SU-DHL-6 (cell line): ENCODE measurements at regions not wholly inside any gene's neighbourhood (a gene's known extent, or its start where the extent isn't known, plus 50 kb on each side); places are given as distances from the start of the nearest gene placed in this dataset.

Experiments used
- H2AFZ ChIP-seq: fragments of 200-600 bp; sonication (generic); 2 replicates; pipeline ENCODE4 v1.6.1; 2014; ENCODE audit warnings: low read depth, mild to moderate bottlenecking, moderate library complexity, mixed read lengths, antibody characterized with exemption, low read length; ENCODE audit not compliant: severe bottlenecking
- H3F3A ChIP-seq: fragments of 200-600 bp; shearing (Covaris generic); 2 replicates; pipeline ENCODE4 v1.6.0; 2016; ENCODE audit warnings: antibody characterized with exemption, mild to moderate bottlenecking; ENCODE audit not compliant: insufficient read depth
- H3K27ac ChIP-seq: fragments of 200-600 bp; sonication (generic); 2 replicates; pipeline ENCODE4 v1.5.1; 2016; ENCODE audit warnings: low read depth, mild to moderate bottlenecking, low read length, moderate library complexity, mixed read lengths
- H3K27me3 ChIP-seq: fragments of 200-600 bp; sonication (generic), shearing (Covaris generic); 2 replicates; pipeline ENCODE4 v1.6.0; 2014; ENCODE audit warnings: mild to moderate bottlenecking, low read length
- H3K36me3 ChIP-seq: fragments of 200-600 bp; sonication (generic); 2 replicates; pipeline ENCODE4 v1.6.1; 2014; ENCODE audit warnings: mild to moderate bottlenecking, low read length, mixed read lengths
- H3K4me2 ChIP-seq: fragments of 300-600, 200-600 bp; shearing (Covaris generic), sonication (generic); 2 replicates; pipeline ENCODE4 v1.6.0; 2014; ENCODE audit warnings: low read length, low read depth, mild to moderate bottlenecking; ENCODE audit not compliant: poor library complexity, severe bottlenecking
- H3K4me3 ChIP-seq: fragments of 200-600 bp; sonication (generic); 2 replicates; pipeline ENCODE4 v1.5.1; 2014; ENCODE audit warnings: antibody characterized with exemption, low read length, mild to moderate bottlenecking, mixed read lengths; ENCODE audit not compliant: insufficient read depth, poor library complexity, severe bottlenecking
- H3K79me2 ChIP-seq: fragments of 200-600 bp; sonication (generic); 2 replicates; pipeline ENCODE4 v1.6.1; 2014; ENCODE audit warnings: mild to moderate bottlenecking, low read length, moderate library complexity; ENCODE audit not compliant: insufficient read depth
- H3K9ac ChIP-seq: fragments of 200-600 bp; sonication (generic); 2 replicates; pipeline ENCODE4 v1.7.0; 2014; ENCODE audit warnings: mild to moderate bottlenecking, low read length
- H3K9me2 ChIP-seq: fragments of 200-600 bp; sonication (generic); replicated peaks from 2 replicates; pipeline ENCODE4 v1.6.1; 2014; ENCODE audit warnings: low read length; ENCODE audit not compliant: insufficient read depth
- H3K9me3 ChIP-seq: fragments of 200-600 bp; sonication (generic); 2 replicates; pipeline ENCODE4 v1.6.1; 2014; ENCODE audit warnings: low read length, mixed read lengths; ENCODE audit not compliant: insufficient read depth
- H4K20me1 ChIP-seq: fragments of 200-600 bp; sonication (generic); 2 replicates; pipeline ENCODE4 v1.6.1; 2014; ENCODE audit warnings: low read depth, mild to moderate bottlenecking, antibody characterized with exemption, low read length, moderate library complexity, mixed read lengths
- CTCF ChIP-seq: fragments of 200-600 bp; sonication (generic); IDR thresholded peaks from one replicate; pipeline ENCODE4 v1.5.1; 2017; ENCODE audit warnings: antibody characterized with exemption, mild to moderate bottlenecking, low read length, moderate library complexity; ENCODE audit not compliant: insufficient read depth, poor library complexity, severe bottlenecking
- EZH2phosphoT487 ChIP-seq: fragments of 200-600 bp; sonication (generic), shearing (Covaris generic); conservative IDR thresholded peaks from 2 replicates; pipeline ENCODE4 v1.6.1; 2018; ENCODE audit warnings: mild to moderate bottlenecking, antibody characterized with exemption, low read length, moderate library complexity, mixed read lengths

- no peak overlapping the region for H2AFZ ChIP-seq
These were observed 69.6 kb downstream of the ETAA1 start for GRCh38 chr2:67466734-67467133.

GRCh38 chr2:67471681-67472080 is 74.5 kb downstream of the ETAA1 start:
- Histone ChIP-seq H3K27me3 (no peaks in the 10 kb centered on the region), H2AFZ (no peak overlapping the region), H3K27ac (no peak overlapping the region), H3K9me2 (no peaks in the 10 kb centered on the region), H3K4me3 (no peak overlapping the region), H3K4me2 (no peak overlapping the region), H4K20me1 (no peaks in the 10 kb centered on the region), H3K79me2 (no peaks in the 10 kb centered on the region), H3K36me3 (no peaks in the 10 kb centered on the region), H3K9me3 (no peaks in the 10 kb centered on the region), H3F3A (no peaks in the 10 kb centered on the region), H3K9ac (no peak overlapping the region)
- TF ChIP-seq EZH2phosphoT487 (no peak), CTCF (no peak)

More at GRCh38 chr2:67466734-67467133, 69.6 kb downstream of the ETAA1 start:
- no peak overlapping the region for H3K4me2 ChIP-seq
- no peaks in the 10 kb centered on the region for H3K79me2 ChIP-seq
- H3K27ac ChIP-seq, result no peak overlapping the region
- H3F3A ChIP-seq, result no peaks in the 10 kb centered on the region
- H3K4me3 ChIP-seq, result no peak overlapping the region
- no peaks in the 10 kb centered on the region for H4K20me1 ChIP-seq
- H3K27me3 ChIP-seq, result no peaks in the 10 kb centered on the region
- TF ChIP-seq CTCF (no peak), EZH2phosphoT487 (no peak)
- no peaks in the 10 kb centered on the region for H3K36me3 ChIP-seq
- H3K9ac ChIP-seq, result no peak overlapping the region
- H3K9me2 ChIP-seq, result no peaks in the 10 kb centered on the region
- no peaks in the 10 kb centered on the region for H3K9me3 ChIP-seq

- Histone ChIP-seq H3K27ac (no peak overlapping the region), H3K27me3 (no peaks in the 10 kb centered on the region)
These were observed 80.0 kb downstream of the ETAA1 start for GRCh38 chr2:67476809-67477790.

More at GRCh38 chr2:67476809-67477790, 80.0 kb downstream of the ETAA1 start:
- Histone ChIP-seq H3K4me3 (no peak overlapping the region), H3K9me3 (no peaks in the 10 kb centered on the region), H3K9ac (no peak overlapping the region), H3K36me3 (no peaks in the 10 kb centered on the region), H3K4me2 (no peak overlapping the region), H3K9me2 (no peaks in the 10 kb centered on the region), H3K79me2 (no peaks in the 10 kb centered on the region), H2AFZ (no peak overlapping the region), H3F3A (no peaks in the 10 kb centered on the region), H4K20me1 (no peaks in the 10 kb centered on the region)
- no peak for TF ChIP-seq CTCF
- no peak for TF ChIP-seq EZH2phosphoT487
